CD14-positive monocyte (primary cell): ENCODE measurements at regions not wholly inside any gene's neighbourhood (a gene's known extent, or its start where the extent isn't known, plus 50 kb on each side); places are given as distances from the start of the nearest gene placed in this dataset.

Source experiments
- DNase-seq, 3 donors: peaks; one replicate each; pipeline ENCODE4 v3.0.0-alpha.2; 2011 to 2022
- H2AFZ ChIP-seq: 2 replicates; pipeline ENCODE4 v1.6.0; 2012; ENCODE audit warnings: mild to moderate bottlenecking, low read depth, low read length, inconsistent platforms; ENCODE audit not compliant: insufficient read depth, poor library complexity, severe bottlenecking
- H3K27ac ChIP-seq, 2 donors: 1 replicate in 1 of 2; 2 replicates in 1 of 2; pipeline ENCODE4 v1.5.1; 2012 to 2013; ENCODE audit warnings: low read length in 2 of 2, control low read depth in 1 of 2, inconsistent platforms in 1 of 2, low read depth in 1 of 2, mild to moderate bottlenecking in 1 of 2
- H3K27me3 ChIP-seq, 2 donors: one replicate each; pipeline versions ENCODE4 v1.6.0 to v1.6.1; 2011 to 2013; ENCODE audit warnings: low read length in 2 of 2; ENCODE audit not compliant: control insufficient read depth in 2 of 2, insufficient read depth in 2 of 2
- H3K36me3 ChIP-seq, 2 donors: replicated peaks in 1 of 2; 1 replicate in 1 of 2; 2 replicates in 1 of 2; pipeline versions ENCODE4 v1.5.1 to v1.6.1; 2012 to 2013; ENCODE audit warnings: low read length in 2 of 2, control low read depth in 1 of 2, inconsistent platforms in 1 of 2, mild to moderate bottlenecking in 1 of 2; ENCODE audit not compliant: insufficient read depth in 2 of 2, control insufficient read depth in 1 of 2
- H3K4me1 ChIP-seq, 2 donors: 1 replicate in 1 of 2; 2 replicates in 1 of 2; pipeline versions ENCODE4 v1.5.1 to v1.6.1; 2012 to 2013; ENCODE audit warnings: low read length in 2 of 2, control low read depth in 1 of 2, inconsistent platforms in 1 of 2, mild to moderate bottlenecking in 1 of 2, moderate library complexity in 1 of 2; ENCODE audit not compliant: insufficient read depth in 2 of 2, control insufficient read depth in 1 of 2
- H3K4me2 ChIP-seq: replicated peaks from 2 replicates; pipeline ENCODE3; 2012; ENCODE audit warnings: low read length, moderate library complexity, mild to moderate bottlenecking; ENCODE audit not compliant: poor library complexity, severe bottlenecking; ENCODE audit errors: extremely low read depth
- H3K4me3 ChIP-seq, 3 experiments: fragments of 200-600 bp in 1 of 3; sonication (generic) in 1 of 3; replicated peaks in 1 of 3; 1 replicate in 2 of 3; 2 replicates in 1 of 3; pipeline ENCODE4 v1.5.1; 2011 to 2013; ENCODE audit warnings: low read length in 3 of 3, mild to moderate bottlenecking in 3 of 3, control low read depth in 2 of 3, low read depth in 2 of 3, inconsistent platforms in 1 of 3, moderate library complexity in 1 of 3
- H3K79me2 ChIP-seq: 2 replicates; pipeline ENCODE4 v1.6.0; 2012; ENCODE audit warnings: mild to moderate bottlenecking, control low read depth, inconsistent platforms, low read length, moderate library complexity; ENCODE audit not compliant: insufficient read depth
- H3K9ac ChIP-seq: 2 replicates; pipeline ENCODE4 v1.6.0; 2017; ENCODE audit warnings: low read length, mild to moderate bottlenecking; ENCODE audit not compliant: insufficient read depth, poor library complexity, severe bottlenecking
- H3K9me3 ChIP-seq, 2 donors: replicated peaks in 1 of 2; 1 replicate in 1 of 2; 2 replicates in 1 of 2; pipeline versions ENCODE4 v1.5.1 to v1.6.1; 2012 to 2013; ENCODE audit warnings: low read length in 2 of 2, control low read depth in 1 of 2; ENCODE audit not compliant: control insufficient read depth in 1 of 2, insufficient read depth in 1 of 2
- H4K20me1 ChIP-seq: 2 replicates; pipeline ENCODE4 v1.6.0; 2012; ENCODE audit warnings: mild to moderate bottlenecking, low read length, control low read depth, moderate library complexity; ENCODE audit not compliant: insufficient read depth
- H3K27ac Mint-ChIP-seq, 7 donors: one replicate each; pipeline ENCODE4 v1.8.0; 2020; ENCODE audit warnings: mild to moderate bottlenecking in 7 of 7, mixed read lengths in 7 of 7, moderate library complexity in 6 of 7, inconsistent platforms in 2 of 7
- H3K27me3 Mint-ChIP-seq, 3 donors: one replicate each; pipeline ENCODE4 v1.8.0; 2021 to 2022; ENCODE audit warnings: low read depth in 3 of 3, mild to moderate bottlenecking in 3 of 3, mixed read lengths in 3 of 3, moderate library complexity in 3 of 3, inconsistent platforms in 1 of 3
- H3K36me3 Mint-ChIP-seq, 2 donors: one replicate each; pipeline ENCODE4 v1.8.0; 2020; ENCODE audit warnings: mixed read lengths in 2 of 2, inconsistent platforms in 1 of 2, mild to moderate bottlenecking in 1 of 2
- H3K4me1 Mint-ChIP-seq: one replicate; pipeline ENCODE4 v1.8.0; 2020; ENCODE audit warnings: mild to moderate bottlenecking, mixed read lengths
- H3K4me3 Mint-ChIP-seq, 2 donors: one replicate each; pipeline ENCODE4 v1.8.0; 2020; ENCODE audit warnings: mild to moderate bottlenecking in 2 of 2, mixed read lengths in 2 of 2, moderate library complexity in 1 of 2
- H3K9me3 Mint-ChIP-seq, 7 donors: one replicate each; pipeline ENCODE4 v1.8.0; 2020 to 2022; ENCODE audit warnings: mixed read lengths in 7 of 7, mild to moderate bottlenecking in 6 of 7, moderate library complexity in 6 of 7, inconsistent platforms in 2 of 7
- WGBS: methylation state at CpG from one replicate; pipeline ENCODE4 v1.1.5; 2013; ENCODE audit warnings: missing lambda C conversion rate; ENCODE audit not compliant: insufficient coverage; 5-methylcytosine and 5-hydroxymethylcytosine counted together
- intact Hi-C, 2 donors: fragments of 100-400 bp; cut with micrococcal nuclease; formaldehyde crosslinking; loops; one replicate each; pipeline versions ENCODE4 v1.15.0 to v1.15.1; 2023
- TF ChIP-seq, protein P1 (sequence below): fragments of 200-600 bp; IDR thresholded peaks from one replicate; pipeline ENCODE4 v1.8.0; 2022; ENCODE audit warnings: antibody characterized with exemption, mild to moderate bottlenecking

DNA sequence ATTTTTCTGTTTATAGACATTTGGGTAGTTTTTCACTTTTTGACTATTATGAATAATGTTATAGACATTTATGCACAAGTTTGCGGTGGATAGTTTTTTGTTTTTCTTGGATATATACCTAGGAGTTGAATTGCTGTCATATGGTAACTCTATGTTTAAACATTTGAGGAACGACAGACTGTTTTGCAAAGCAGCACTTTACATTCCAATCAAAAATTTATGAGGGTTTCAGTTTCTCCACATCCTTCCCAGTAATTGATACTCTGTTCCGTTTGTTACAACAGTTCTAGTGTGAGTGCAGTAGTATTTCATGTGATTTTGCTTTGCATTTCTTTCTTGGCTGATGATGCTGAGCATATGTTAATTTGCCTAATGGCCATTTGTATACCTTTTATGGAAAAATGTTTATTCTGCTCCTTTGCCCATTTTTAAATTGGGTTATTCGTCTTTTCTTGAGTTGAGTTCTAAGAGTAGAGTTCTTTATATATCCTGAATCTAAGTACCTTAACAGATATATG lies 617.3 kb upstream of the LRATD1 start:
- no peaks in the 10 kb centered on the region for H3K79me2 ChIP-seq
- H3K9me3 ChIP-seq, result peaks cover 3 to 11% of the 10 kb centered on the region in 2 donors
- Mint-ChIP-seq H3K27me3 (peaks cover 0 to under 1% (median 0%) of the 10 kb centered on the region in 3 donors), H3K9me3 (peaks cover 0 to 8% (median 2%) of the 10 kb centered on the region in 7 donors), H3K4me1 (no peaks in the 10 kb centered on the region), H3K4me3 (no peak overlapping the region), H3K36me3 (no peaks in the 10 kb centered on the region), H3K27ac (no peak overlapping the region)
- H3K4me3 ChIP-seq, result no peak overlapping the region
- H4K20me1 ChIP-seq, result no peaks in the 10 kb centered on the region
- DNase-seq, result no peak
- H3K27ac ChIP-seq, result no peak overlapping the region
- TF ChIP-seq, protein P1, sequence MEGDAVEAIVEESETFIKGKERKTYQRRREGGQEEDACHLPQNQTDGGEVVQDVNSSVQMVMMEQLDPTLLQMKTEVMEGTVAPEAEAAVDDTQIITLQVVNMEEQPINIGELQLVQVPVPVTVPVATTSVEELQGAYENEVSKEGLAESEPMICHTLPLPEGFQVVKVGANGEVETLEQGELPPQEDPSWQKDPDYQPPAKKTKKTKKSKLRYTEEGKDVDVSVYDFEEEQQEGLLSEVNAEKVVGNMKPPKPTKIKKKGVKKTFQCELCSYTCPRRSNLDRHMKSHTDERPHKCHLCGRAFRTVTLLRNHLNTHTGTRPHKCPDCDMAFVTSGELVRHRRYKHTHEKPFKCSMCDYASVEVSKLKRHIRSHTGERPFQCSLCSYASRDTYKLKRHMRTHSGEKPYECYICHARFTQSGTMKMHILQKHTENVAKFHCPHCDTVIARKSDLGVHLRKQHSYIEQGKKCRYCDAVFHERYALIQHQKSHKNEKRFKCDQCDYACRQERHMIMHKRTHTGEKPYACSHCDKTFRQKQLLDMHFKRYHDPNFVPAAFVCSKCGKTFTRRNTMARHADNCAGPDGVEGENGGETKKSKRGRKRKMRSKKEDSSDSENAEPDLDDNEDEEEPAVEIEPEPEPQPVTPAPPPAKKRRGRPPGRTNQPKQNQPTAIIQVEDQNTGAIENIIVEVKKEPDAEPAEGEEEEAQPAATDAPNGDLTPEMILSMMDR, result no peak
- no peak overlapping the region for H3K4me2 ChIP-seq
- no peaks in the 10 kb centered on the region for H3K4me1 ChIP-seq
- no peaks in the 10 kb centered on the region for H3K27me3 ChIP-seq
- no peak overlapping the region for H2AFZ ChIP-seq
- no CpG with 5 or more reads among the region's 4 CpGs for WGBS
- H3K36me3 ChIP-seq, result no peaks in the 10 kb centered on the region
- H3K9ac ChIP-seq, result no peak overlapping the region
- intact Hi-C loops, result no loop called here

DNA sequence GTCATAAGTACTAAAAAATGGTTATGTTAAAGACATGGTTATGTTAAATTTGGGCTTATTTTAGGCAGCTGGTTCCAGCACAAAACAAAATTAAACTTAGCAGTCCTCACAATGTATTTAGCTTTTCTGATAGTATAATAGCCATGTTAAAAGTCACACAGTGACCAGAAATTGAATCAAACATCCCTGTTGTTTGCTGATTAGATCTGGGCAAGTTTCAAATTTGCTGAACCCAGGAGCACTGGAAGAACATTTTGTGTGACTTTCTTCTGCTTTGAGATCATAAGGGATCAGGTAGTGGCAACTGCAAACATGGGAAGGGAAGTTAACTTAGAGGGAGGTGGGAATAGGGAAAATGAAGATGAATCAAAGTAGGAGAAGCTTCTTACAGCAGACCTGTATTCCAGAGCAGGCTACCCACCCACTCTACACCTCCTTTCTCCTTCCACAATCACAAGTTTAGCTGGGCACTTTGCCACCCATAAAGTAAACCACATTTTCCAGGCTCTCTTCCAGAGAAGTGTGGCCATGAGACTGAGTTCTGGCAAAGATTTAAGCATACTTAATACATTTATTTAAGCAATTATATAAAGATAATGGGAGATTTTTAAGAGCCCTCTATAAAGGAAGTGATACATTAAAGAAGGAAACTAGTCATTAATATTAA lies 616.1 kb upstream of the LRATD1 start:
- peaks cover 0 to 5% (median 2%) of the 10 kb centered on the region in 7 donors for H3K9me3 Mint-ChIP-seq
- no peaks in the 10 kb centered on the region for H3K36me3 Mint-ChIP-seq
- Histone ChIP-seq H3K9me3 (peaks cover 0 to 6% of the 10 kb centered on the region in 2 donors), H3K36me3 (no peaks in the 10 kb centered on the region), H3K27me3 (no peaks in the 10 kb centered on the region), H2AFZ (no peak overlapping the region), H3K79me2 (no peaks in the 10 kb centered on the region), H3K4me3 (no peak overlapping the region), H3K4me1 (no peaks in the 10 kb centered on the region), H4K20me1 (no peaks in the 10 kb centered on the region), H3K4me2 (no peak overlapping the region), H3K9ac (no peak overlapping the region), H3K27ac (no peak overlapping the region)
- H3K4me1 Mint-ChIP-seq, result no peaks in the 10 kb centered on the region
- H3K4me3 Mint-ChIP-seq, result no peak overlapping the region
- H3K27me3 Mint-ChIP-seq, result peaks cover 0 to 1% (median 0%) of the 10 kb centered on the region in 3 donors
- intact Hi-C loops, result no loop called here
- DNase-seq, result no peak
- TF ChIP-seq, protein P1, result no peak
- no peak overlapping the region for H3K27ac Mint-ChIP-seq
